HG03064 (cell line): ENCODE measurements at regions not wholly inside any gene's neighbourhood (a gene's known extent, or its start where the extent isn't known, plus 50 kb on each side); places are given as distances from the start of the nearest gene placed in this dataset.
"Not testable (repeated sequence)": the region's sequence is repeated elsewhere in the genome, so short reads cannot be mapped to it uniquely, and the experiment has no call there.

Experiments used
- ATAC-seq: cut with Tn5 transposase; IDR thresholded peaks from one replicate; pipeline ENCODE4 v1.9.1; 2021; ENCODE audit warnings: low read depth; ENCODE audit not compliant: unreplicated experiment

GRCh38 chr2:207437136-207437523 is 92.6 kb upstream of the CREB1 start:
- no peak for ATAC-seq

DNA sequence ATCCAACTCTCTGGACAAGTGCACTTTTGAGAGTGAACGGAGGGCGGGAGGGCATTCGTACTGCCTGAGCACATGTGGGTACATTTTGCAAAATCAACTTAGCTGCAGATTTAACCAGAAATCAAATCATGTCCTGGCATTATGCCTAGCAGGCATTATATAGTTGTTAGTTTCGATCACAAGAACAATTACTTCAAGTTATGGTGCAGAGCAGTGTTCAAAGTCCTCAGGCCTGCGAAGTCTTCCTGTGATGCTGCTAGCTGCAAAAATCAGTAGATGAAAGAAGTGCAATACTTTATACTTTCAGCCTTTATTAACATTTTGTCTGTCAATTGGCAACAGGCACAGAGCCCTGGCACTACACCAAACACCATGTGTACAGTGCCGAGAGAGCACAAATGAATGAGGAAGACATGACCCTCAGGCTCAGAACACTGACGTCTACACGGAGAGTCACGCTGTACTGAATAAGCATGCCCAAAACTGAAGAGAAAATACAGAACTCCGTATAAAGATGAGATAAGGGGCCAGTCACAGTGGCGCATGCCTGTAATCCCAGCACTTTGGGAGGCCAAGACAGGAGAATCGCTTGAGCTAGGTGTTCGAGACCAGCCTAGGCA is 92.1 kb upstream of the CREB1 start:
- no peak for ATAC-seq

DNA sequence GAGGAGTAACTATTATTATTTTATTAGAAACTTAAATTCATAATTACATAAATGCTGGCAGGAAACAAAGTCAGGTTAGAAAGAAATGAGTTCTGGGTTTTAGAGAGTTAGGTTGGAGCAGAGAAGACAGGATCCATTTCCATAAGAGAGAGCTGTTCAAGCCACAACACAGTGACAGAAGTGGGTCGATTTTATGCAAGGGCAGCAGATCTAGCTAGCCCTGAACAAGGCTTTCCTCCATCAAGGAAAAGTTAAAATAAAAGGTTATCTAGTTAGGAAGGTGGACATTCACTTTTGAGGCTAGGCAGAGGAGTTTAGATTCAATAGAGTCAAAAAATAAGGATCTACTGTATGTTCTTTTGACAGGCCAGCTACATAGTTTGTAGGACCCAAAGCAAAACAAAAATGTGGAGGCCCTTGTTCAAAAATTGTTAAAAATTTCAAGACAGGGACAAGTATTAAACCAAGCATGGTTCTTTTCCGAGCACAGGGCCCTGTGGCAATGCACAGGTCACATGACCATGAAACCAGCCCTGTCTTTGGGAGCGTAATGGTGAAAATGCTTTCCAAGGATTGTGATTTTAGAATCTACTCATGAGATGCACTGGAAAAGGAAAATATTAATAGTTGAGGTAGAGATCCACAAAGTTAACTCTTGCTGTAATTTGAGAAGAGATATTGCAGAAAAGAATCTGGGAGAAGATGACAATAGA is 91.2 kb upstream of the CREB1 start:
- no peak for ATAC-seq

- ATAC-seq = not testable (repeated sequence)
These were observed 89.9 kb upstream of the CREB1 start for GRCh38 chr2:207439881-207440280.

- no peak for ATAC-seq
These were observed 85.0 kb upstream of the CREB1 start for GRCh38 chr2:207444756-207445155.

- no peak for ATAC-seq
These were observed 83.1 kb upstream of the CREB1 start for GRCh38 chr2:207446653-207447052.

DNA sequence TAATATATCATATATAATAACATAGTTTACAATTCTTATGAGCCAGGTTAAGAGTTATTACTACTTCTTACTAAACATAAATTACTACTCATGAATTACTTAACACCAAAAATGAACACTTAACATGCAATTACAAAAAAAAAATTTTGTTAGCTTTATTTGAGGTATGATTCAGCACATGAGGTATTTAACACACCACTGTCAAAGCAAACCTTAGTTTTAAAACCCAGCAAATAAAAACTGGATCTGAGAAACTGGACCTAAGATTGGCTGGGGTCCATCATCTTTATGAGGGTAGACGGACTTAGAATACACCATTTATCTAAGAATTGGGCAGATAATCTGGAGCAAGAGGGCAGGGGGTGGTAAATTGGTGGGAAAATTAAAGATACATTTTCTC is 81.8 kb upstream of the CREB1 start:
- no peak for ATAC-seq

DNA sequence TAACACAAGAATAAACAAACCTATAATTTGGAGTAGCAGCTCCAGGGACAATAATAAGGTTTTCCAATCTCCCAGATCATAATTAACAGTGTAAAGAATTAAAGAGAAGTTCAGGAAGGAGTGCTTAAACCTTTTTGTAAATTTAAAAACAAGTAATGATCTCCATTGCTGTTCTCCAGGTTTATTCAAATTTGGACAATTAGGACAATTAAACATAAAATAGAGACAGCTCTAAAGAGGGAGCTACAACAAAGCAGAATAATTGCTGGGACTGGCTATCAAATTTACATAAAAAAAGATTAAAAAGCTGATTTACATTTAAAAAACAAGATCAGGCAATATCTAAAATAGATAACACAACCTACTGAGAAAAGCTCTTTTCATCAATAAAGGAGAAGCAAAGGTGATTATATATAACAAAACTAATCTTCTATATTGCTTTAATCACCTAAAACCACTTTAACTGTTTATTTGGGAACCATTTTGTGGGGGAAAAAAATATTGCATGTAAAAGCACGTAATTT is 80.1 kb upstream of the CREB1 start:
- no peak for ATAC-seq

- ATAC-seq = no peak
These were observed 79.6 kb upstream of the CREB1 start for GRCh38 chr2:207450186-207450585.

DNA sequence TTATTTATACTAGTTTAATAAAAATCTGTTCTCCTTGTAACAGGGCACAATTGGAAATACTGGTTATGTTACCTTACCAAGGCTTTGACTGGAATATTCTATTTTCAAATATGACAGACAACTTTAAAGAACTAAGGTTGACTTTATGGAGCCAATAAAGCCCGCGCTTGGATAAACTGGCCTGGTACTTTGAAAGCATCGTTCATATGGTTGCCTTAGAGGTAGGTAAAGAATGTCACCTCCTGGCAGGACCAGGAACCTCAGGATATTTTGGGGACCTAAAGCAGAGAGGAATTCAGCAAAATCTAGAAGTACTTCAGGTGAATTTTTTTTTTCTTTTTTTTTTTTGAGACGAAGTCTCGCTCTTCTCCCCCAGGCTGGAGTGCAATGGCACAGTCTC is 71.2 kb upstream of the CREB1 start:
- ATAC-seq = no peak

- ATAC-seq = peak; percentile 87
These were observed 69.6 kb upstream of the CREB1 start for GRCh38 chr2:207459990-207460757.

- ATAC-seq = no peak
These were observed 66.3 kb upstream of the CREB1 start for GRCh38 chr2:207463433-207463832.

DNA sequence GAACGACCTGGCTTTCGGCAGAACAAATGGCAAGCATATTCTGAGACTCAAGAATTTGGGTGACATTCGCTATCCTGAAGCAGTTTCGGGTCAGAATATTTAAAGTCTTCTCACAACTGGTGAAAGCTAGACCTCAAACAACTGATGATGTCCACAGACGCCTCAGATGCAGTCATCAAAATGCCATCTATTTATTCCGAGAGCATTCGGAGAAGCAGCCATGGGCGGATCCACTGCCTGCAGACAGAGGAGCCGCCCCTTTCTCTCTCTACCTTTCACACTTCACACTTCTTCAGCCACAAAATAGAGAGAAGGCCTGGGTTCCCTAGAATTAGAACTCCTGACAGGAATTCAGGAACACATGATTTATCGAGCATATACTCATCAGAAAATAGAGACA is 65.8 kb upstream of the CREB1 start:
- ATAC-seq = no peak

DNA sequence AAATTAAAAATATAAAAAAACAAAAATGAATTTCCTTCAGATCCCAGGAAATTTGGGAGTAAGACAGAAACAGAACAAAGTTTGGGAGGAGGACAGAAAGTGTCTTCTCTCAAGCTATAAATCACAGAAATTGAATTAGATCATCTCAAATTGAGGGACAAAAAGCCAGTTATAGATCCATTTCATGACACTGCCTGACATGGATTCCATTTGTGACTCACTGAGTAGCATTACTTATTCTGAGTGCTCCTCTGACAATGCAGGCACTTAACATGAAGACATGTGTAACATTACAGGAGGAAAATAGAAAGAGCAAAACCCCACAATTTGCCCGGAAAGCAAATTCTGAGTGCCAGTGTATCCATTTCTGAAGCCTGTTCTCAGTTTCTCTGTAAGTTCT is 63.9 kb upstream of the CREB1 start:
- ATAC-seq = no peak

DNA sequence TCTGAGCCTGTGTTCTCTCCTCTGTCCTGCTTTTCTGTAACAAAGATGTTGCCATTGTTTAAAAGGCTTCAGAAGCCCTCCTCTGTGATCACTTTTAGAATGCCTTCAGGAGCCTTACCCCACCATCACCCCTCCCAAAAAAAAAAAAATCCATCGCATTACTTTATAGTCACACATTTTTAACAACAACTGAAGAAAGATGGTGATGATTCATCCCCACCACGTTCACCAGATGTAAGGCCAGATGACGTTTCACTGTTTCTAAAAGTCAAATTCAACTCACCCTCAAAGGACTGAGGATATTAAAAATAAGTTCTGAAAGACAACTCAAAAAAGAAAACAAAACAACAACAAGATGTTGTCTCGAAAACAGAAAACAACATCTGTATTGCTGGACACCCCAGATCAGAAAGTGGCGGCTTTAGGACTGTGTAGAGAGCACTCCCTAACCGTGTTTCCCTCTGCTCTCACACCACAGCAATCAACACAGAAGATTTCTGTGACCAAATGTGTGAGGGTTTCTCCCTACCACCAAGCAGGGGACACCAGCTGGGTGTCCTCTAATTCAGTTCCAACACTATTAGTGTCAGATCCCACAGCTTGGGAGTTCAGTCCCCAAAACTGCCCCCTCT is 61.9 kb upstream of the CREB1 start:
- peak; percentile 57 for ATAC-seq

DNA sequence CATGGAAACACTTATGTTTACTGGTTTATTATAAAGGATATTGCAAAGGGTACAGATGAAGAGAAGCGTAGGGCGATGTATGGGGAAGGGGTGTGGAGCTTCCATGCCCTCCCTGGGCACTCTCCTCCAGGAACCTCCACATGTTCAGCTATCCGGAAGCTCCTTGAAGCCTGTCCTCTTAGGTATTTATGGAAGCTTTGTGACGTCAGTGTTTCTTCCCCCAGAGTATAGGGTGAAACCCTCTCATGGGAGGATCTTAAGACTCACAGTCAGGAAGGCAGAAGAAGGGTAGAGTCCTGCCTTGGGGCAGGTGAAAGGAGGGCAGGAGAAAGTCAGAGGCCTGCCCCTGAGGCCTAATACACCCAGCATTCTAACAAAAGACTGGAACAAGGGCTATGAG is 61.3 kb upstream of the CREB1 start:
- no peak for ATAC-seq

DNA sequence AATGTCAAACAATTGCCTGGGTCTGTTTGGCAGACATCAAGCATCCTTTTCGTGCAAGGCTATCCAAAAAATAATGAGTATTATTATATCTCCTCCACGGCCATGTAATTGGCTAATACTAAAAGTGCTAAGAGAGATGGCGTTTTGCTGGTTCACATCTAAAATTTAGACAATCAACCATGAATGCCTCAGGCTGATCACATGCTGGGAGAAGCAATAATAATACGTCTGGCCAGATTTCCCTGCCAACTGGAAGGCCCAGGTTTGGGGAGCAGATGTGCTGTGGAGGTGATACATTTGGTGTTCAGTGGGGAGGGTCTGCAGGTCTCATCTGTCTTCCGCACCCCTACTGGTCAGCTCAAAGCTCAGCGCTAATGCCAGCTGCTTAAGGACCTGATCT is 60.3 kb upstream of the CREB1 start:
- no peak for ATAC-seq

DNA sequence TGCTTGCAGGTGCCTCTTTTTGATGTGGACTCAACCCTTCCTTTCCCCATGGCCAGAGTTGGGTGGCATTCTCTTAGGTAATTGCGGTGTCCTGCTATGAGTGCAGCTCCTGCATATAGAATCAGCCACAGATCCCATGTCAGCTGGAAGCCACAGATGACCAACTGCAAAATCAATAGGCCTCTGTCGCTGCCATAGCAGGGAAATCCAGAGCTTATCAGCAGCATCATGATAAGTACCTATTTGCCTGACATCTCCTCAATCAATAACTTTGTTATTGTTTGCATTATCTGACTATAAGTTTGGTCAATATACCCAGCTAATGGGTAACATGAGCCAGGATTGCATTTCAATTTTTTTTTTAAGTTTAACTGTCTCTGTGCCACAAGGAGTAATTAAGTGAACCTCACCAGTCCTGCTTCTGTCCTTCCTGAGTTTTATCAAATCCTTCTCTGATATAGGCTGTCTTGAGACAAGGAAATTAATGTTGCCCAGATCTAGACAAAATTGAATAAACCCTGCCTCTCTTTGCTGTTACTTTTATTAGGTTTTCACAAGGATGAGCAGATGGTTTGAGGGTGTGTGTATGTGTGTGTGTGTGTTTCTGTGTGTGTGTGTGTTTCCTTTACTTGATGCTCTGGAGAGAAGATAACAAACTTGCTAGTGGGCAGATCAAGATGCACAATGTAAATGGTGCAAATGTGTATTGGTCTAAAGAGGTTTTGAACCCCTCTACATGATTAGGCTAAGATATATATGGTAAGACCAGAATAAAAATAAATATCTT is 59.6 kb upstream of the CREB1 start:
- no peak for ATAC-seq

GRCh38 chr2:207471261-207471660 is 58.5 kb upstream of the CREB1 start:
- no peak for ATAC-seq

- ATAC-seq = no peak
These were observed 57.3 kb upstream of the CREB1 start for GRCh38 chr2:207472343-207473048.
